HepG2 (cell line): ENCODE measurements at regions not wholly inside any gene's neighbourhood (a gene's known extent, or its start where the extent isn't known, plus 50 kb on each side); places are given as distances from the start of the nearest gene placed in this dataset.

ENCODE experiments used
- ATAC-seq: fragments of 200-7000 bp; cut with Tn5 transposase; 3 replicates; pipeline ENCODE4 v1.9.1; 2020; ENCODE audit warnings: mild to moderate bottlenecking, moderate library complexity
- BruUV-seq: library from RNA; stranded (reverse); fragments of 400-500 nt; replicated peaks from 2 replicates; lab custom pipeline; 2021; lab: Mats Ljungman, UMichigan
- CTCF ChIA-PET: fragments of 300-600 bp; formaldehyde crosslinking; extraction: SDS; loops from one replicate; lab custom pipeline; 2021; ENCODE audit warnings: low total read pairs, inconsistent platforms, low intra/inter-chr PET ratio; lab: Yijun Ruan, JAX
- POLR2A ChIA-PET: fragments of 350-600 bp; sonication (Branson Sonifier 250); formaldehyde crosslinking; loops from one replicate; lab custom pipeline; 2020; ENCODE audit warnings: antibody characterized with exemption, inconsistent platforms; lab: Yijun Ruan, JAX
- DNase-seq: peaks from one replicate; pipeline ENCODE4 v3.0.0-alpha.2; 2015; ENCODE audit warnings: low spot score
- FAIRE-seq: peaks from 3 replicates; lab custom pipeline; 2011; peaks lifted over from hg19 to GRCh38; lab: Jason Lieb, UNC
- H2AFZ ChIP-seq: one replicate; pipeline ENCODE4 v1.6.1; 2011; ENCODE audit warnings: low read length, inconsistent platforms
- H3K27ac ChIP-seq: fragments of 300-600 bp; 3 replicates; pipeline ENCODE4 v1.8.0; 2011; ENCODE audit warnings: mixed run types, mild to moderate bottlenecking, mixed read lengths, low read length, inconsistent platforms; ENCODE audit not compliant: insufficient read depth; ENCODE audit errors: extremely low read length
- H3K27me3 ChIP-seq, 2 experiments: fragments of 200-600 bp in 1 of 2; 2 replicates in 1 of 2; 3 replicates in 1 of 2; pipeline versions ENCODE4 v1.6.0 to v1.8.0; 2011; ENCODE audit warnings: low read length in 2 of 2, mild to moderate bottlenecking in 2 of 2, moderate library complexity in 2 of 2, inconsistent platforms in 1 of 2; ENCODE audit not compliant: insufficient read depth in 2 of 2, control insufficient read depth in 1 of 2
- H3K36me3 ChIP-seq, 2 experiments: fragments of 200-600 bp in 1 of 2; replicated peaks in 1 of 2; 2 replicates in 1 of 2; 3 replicates in 1 of 2; pipeline versions ENCODE4 v1.5.1 to v1.8.0; 2011; ENCODE audit warnings: low read length in 2 of 2, inconsistent platforms in 1 of 2; ENCODE audit not compliant: insufficient read depth in 2 of 2, control insufficient read depth in 1 of 2
- H3K4me1 ChIP-seq: 2 replicates; pipeline ENCODE4 v1.5.1; 2012; ENCODE audit warnings: low read length, inconsistent platforms; ENCODE audit not compliant: insufficient read depth
- H3K4me2 ChIP-seq: 2 replicates; pipeline ENCODE4 v1.6.0; 2011; ENCODE audit warnings: low read depth, low read length, inconsistent platforms
- H3K4me3 ChIP-seq, 3 experiments: fragments of 200-600 bp in 1 of 3; sonication (generic), shearing (Covaris generic) in 1 of 3; replicated peaks in 1 of 3; 2 replicates each; pipeline ENCODE4 v1.5.1; 2011 to 2016; ENCODE audit warnings: low read length in 3 of 3, inconsistent platforms in 2 of 3, low read depth in 2 of 3, mild to moderate bottlenecking in 2 of 3, control low read depth in 1 of 3, mixed read lengths in 1 of 3; ENCODE audit not compliant: insufficient read depth in 1 of 3
- H3K79me2 ChIP-seq: one replicate; pipeline ENCODE4 v1.6.1; 2011; ENCODE audit warnings: low read length, inconsistent platforms; ENCODE audit not compliant: insufficient read depth
- H3K9ac ChIP-seq: 2 replicates; pipeline ENCODE4 v1.6.0; 2011; ENCODE audit warnings: mild to moderate bottlenecking, low read depth, low read length, inconsistent platforms; ENCODE audit not compliant: insufficient read depth
- H3K9me3 ChIP-seq: 2 replicates; pipeline ENCODE4 v1.5.1; 2012; ENCODE audit warnings: mild to moderate bottlenecking, low read length
- H4K20me1 ChIP-seq: 2 replicates; pipeline ENCODE4 v1.6.0; 2011; ENCODE audit warnings: inconsistent platforms, mild to moderate bottlenecking, low read length, moderate library complexity; ENCODE audit not compliant: insufficient read depth
- CAMTA2 ChIP-seq: sonication (generic); formaldehyde crosslinking; IDR thresholded peaks from 2 replicates; pipeline ENCODE4 v1.4.0; 2020; ENCODE audit warnings: mild to moderate bottlenecking, missing genetic modification reagents, borderline replicate concordance
- CBX1 ChIP-seq: IDR thresholded peaks from one replicate; pipeline ENCODE4 v1.6.1; 2016; ENCODE audit warnings: antibody characterized with exemption, low read depth
- DPF2 ChIP-seq: sonication (generic); formaldehyde crosslinking; IDR thresholded peaks from 2 replicates; pipeline ENCODE4 v1.4.0; 2020; ENCODE audit warnings: mild to moderate bottlenecking, low read depth, missing genetic modification reagents, borderline replicate concordance
- ERF ChIP-seq: IDR thresholded peaks from 2 replicates; pipeline ENCODE4 v1.6.1; 2018; ENCODE audit warnings: missing biosample characterization, missing genetic modification reagents
- HDAC2 ChIP-seq: sonication (generic); formaldehyde crosslinking; IDR thresholded peaks from 2 replicates; pipeline ENCODE4 v1.4.0; 2020; ENCODE audit warnings: missing genetic modification reagents
- POGZ ChIP-seq: sonication (generic); formaldehyde crosslinking; IDR thresholded peaks from 2 replicates; pipeline ENCODE4 v1.4.0; 2020; ENCODE audit warnings: mild to moderate bottlenecking, missing genetic modification reagents
- PRMT3 ChIP-seq: sonication (generic); formaldehyde crosslinking; IDR thresholded peaks from 2 replicates; pipeline ENCODE4 v1.8.1; 2022; ENCODE audit warnings: low read depth, mild to moderate bottlenecking, moderate library complexity, missing genetic modification reagents, borderline replicate concordance
- RXRB ChIP-seq: IDR thresholded peaks from 2 replicates; pipeline ENCODE4 v1.6.1; 2016; ENCODE audit warnings: borderline replicate concordance, missing genetic modification reagents, missing compliant biosample characterization
- ZHX2 ChIP-seq, 2 experiments: sonication (generic) in 1 of 2; formaldehyde crosslinking in 1 of 2; IDR thresholded peaks; 2 replicates each; pipeline versions ENCODE4 v1.6.1 to v1.9.0; 2014 to 2022; ENCODE audit warnings: antibody characterized with exemption in 1 of 2, borderline replicate concordance in 1 of 2, inconsistent platforms in 1 of 2, low read depth in 1 of 2, missing genetic modification reagents in 1 of 2
- ZNF260 ChIP-seq: sonication (generic); formaldehyde crosslinking; IDR thresholded peaks from 2 replicates; pipeline ENCODE4 v1.4.0; 2020; ENCODE audit warnings: missing genetic modification reagents, low read depth, mild to moderate bottlenecking, borderline replicate concordance
- WGBS: methylation state at CpG from one replicate; pipeline ENCODE4 v1.1.6; 2017; ENCODE audit warnings: low lambda C conversion rate; 5-methylcytosine and 5-hydroxymethylcytosine counted together
- in situ Hi-C: cut with HindIII; loops from 2 replicates; pipeline ENCODE4 v1.10.0; 2017; ENCODE audit warnings: low pct_unique_long_range_greater_than_20kb; ENCODE audit not compliant: extremely low pct_ligation_motif_present
- intact Hi-C: fragments of 100-400 bp; cut with micrococcal nuclease; formaldehyde crosslinking; loops from one replicate; pipeline ENCODE4 v1.10.0; 2022; ENCODE audit not compliant: unreplicated experiment
- TF ChIP-seq, protein P1 (sequence below): IDR thresholded peaks from 2 replicates; pipeline ENCODE4 v1.6.1; 2018; ENCODE audit warnings: missing genetic modification reagents, mild to moderate bottlenecking, missing compliant biosample characterization
- TF ChIP-seq, protein P2 (sequence below): sonication (generic); formaldehyde crosslinking; IDR thresholded peaks from 2 replicates; pipeline ENCODE4 v1.5.0; 2020; ENCODE audit warnings: missing genetic modification reagents
- TF ChIP-seq, protein P3 (sequence below): sonication (generic); formaldehyde crosslinking; IDR thresholded peaks from 2 replicates; pipeline ENCODE4 v1.9.0; 2021; ENCODE audit warnings: missing genetic modification reagents, mild to moderate bottlenecking, borderline replicate concordance

- TF ChIP-seq, protein P1, sequence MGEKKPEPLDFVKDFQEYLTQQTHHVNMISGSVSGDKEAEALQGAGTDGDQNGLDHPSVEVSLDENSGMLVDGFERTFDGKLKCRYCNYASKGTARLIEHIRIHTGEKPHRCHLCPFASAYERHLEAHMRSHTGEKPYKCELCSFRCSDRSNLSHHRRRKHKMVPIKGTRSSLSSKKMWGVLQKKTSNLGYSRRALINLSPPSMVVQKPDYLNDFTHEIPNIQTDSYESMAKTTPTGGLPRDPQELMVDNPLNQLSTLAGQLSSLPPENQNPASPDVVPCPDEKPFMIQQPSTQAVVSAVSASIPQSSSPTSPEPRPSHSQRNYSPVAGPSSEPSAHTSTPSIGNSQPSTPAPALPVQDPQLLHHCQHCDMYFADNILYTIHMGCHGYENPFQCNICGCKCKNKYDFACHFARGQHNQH = no peak
- TF ChIP-seq DPF2 (CRISPR knock-in tag) = no peak
- TF ChIP-seq PRMT3 (CRISPR knock-in tag) = no peak
These were observed 343.0 kb upstream of the SGCD start (continued) for GRCh38 chr5:155983954-155984353.

DNA sequence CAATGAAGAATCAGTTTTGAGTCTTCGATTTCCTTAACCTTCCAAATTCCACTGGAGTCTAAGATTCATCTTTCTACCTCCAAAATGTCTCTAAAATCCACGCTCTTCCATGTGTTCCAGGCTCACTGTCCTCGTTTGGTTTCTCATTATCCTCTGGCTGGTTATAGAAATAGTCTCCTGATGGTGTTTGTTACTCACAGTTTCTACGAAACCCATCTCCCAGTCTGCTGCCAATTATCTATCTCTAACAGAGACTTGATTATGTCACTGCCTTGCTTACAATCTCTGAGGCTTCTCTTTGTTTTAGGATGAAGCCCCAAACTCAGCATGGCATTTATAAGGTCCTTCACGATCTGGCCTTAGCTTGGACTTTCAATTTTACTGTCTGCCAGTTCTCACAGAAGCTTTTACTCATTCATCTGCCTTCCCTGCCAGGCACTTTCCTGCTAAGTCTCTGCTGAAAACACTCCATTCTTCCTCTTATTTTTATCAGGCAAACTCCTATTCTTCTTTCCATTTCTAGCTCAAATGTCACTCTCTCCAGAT, 339.6 kb upstream of the SGCD start:
- Histone ChIP-seq H2AFZ (no peak overlapping the region), H4K20me1 (no peaks in the 10 kb centered on the region), H3K4me3 (no peak overlapping the region), H3K4me1 (no peaks in the 10 kb centered on the region), H3K27ac (no peak overlapping the region), H3K9ac (no peak overlapping the region), H3K4me2 (no peak overlapping the region), H3K79me2 (no peaks in the 10 kb centered on the region), H3K36me3 (no peaks in the 10 kb centered on the region), H3K27me3 (no peaks in the 10 kb centered on the region), H3K9me3 (no peaks in the 10 kb centered on the region)
- ChIA-PET CTCF (no interaction called here), POLR2A (no interaction called here)
- ATAC-seq = no peak
- BruUV-seq = no TSS peak
- DNase-seq = no peak
- no peak for FAIRE-seq
- in situ Hi-C loops = no loop called here
- 3% methylated on average over 5 of the region's 5 CpGs for WGBS
- intact Hi-C loops = no loop called here
- TF ChIP-seq CBX1 (no peak), CAMTA2 (no peak), ZHX2 (IDR thresholded peaks at IDR 0.05; ENCODE audit: low read depth) (no peak), ZHX2 (CRISPR knock-in tag; IDR thresholded peaks at IDR 0.05; ENCODE audit: borderline replicate concordance) (no peak), ERF (no peak), HDAC2 (CRISPR knock-in tag) (no peak), POGZ (CRISPR knock-in tag) (no peak), ZNF260 (no peak), RXRB (CRISPR knock-in tag) (no peak)
- TF ChIP-seq, protein P2, sequence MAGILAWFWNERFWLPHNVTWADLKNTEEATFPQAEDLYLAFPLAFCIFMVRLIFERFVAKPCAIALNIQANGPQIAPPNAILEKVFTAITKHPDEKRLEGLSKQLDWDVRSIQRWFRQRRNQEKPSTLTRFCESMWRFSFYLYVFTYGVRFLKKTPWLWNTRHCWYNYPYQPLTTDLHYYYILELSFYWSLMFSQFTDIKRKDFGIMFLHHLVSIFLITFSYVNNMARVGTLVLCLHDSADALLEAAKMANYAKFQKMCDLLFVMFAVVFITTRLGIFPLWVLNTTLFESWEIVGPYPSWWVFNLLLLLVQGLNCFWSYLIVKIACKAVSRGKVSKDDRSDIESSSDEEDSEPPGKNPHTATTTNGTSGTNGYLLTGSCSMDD = no peak
- TF ChIP-seq, protein P3, sequence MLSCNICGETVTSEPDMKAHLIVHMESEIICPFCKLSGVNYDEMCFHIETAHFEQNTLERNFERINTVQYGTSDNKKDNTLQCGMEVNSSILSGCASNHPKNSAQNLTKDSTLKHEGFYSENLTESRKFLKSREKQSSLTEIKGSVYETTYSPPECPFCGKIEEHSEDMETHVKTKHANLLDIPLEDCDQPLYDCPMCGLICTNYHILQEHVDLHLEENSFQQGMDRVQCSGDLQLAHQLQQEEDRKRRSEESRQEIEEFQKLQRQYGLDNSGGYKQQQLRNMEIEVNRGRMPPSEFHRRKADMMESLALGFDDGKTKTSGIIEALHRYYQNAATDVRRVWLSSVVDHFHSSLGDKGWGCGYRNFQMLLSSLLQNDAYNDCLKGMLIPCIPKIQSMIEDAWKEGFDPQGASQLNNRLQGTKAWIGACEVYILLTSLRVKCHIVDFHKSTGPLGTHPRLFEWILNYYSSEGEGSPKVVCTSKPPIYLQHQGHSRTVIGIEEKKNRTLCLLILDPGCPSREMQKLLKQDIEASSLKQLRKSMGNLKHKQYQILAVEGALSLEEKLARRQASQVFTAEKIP (CRISPR knock-in tag) = no peak
